Central memory CD4-positive, alpha-beta T cell (primary cell): ENCODE measurements at regions not wholly inside any gene's neighbourhood (a gene's known extent, or its start where the extent isn't known, plus 50 kb on each side); places are given as distances from the start of the nearest gene placed in this dataset.

ENCODE experiments used
- DNase-seq: peaks from one replicate; pipeline ENCODE4 v3.0.0; 2022

- DNase-seq: no peak
Observed at GRCh38 chr13:38520041-38520440, 166.8 kb upstream of the FREM2 start.

- no peak for DNase-seq
Observed at GRCh38 chr13:38527140-38527539, 159.7 kb upstream of the FREM2 start.

GRCh38 chr13:38528986-38529385 lies 157.9 kb upstream of the FREM2 start:
- DNase-seq: no peak

- no peak for DNase-seq
Observed at GRCh38 chr13:38530492-38530891, 156.4 kb upstream of the FREM2 start.

- DNase-seq: no peak
Observed at GRCh38 chr13:38535261-38535660, 151.6 kb upstream of the FREM2 start.

- no peak for DNase-seq
Observed at GRCh38 chr13:38537051-38537450, 149.8 kb upstream of the FREM2 start.

GRCh38 chr13:38538422-38538821 lies 148.5 kb upstream of the FREM2 start:
- DNase-seq: no peak

GRCh38 chr13:38539632-38540031 lies 147.2 kb upstream of the FREM2 start:
- DNase-seq: no peak

GRCh38 chr13:38542601-38543000 lies 144.3 kb upstream of the FREM2 start:
- DNase-seq: no peak

- DNase-seq: no peak
Observed at GRCh38 chr13:38543561-38543960, 143.3 kb upstream of the FREM2 start.

- no peak for DNase-seq
Observed at GRCh38 chr13:38563739-38564138, 123.1 kb upstream of the FREM2 start.

GRCh38 chr13:38564256-38565150 lies 122.4 kb upstream of the FREM2 start:
- no peak for DNase-seq

GRCh38 chr13:38566023-38566422 lies 120.9 kb upstream of the FREM2 start:
- no peak for DNase-seq

- no peak for DNase-seq
Observed at GRCh38 chr13:38566519-38566918, 120.4 kb upstream of the FREM2 start.

- DNase-seq: no peak
Observed at GRCh38 chr13:38570706-38571105, 116.2 kb upstream of the FREM2 start.

- DNase-seq: no peak
Observed at GRCh38 chr13:38575427-38575826, 111.5 kb upstream of the FREM2 start.

GRCh38 chr13:38577048-38577447 lies 109.8 kb upstream of the FREM2 start:
- DNase-seq: no peak

- DNase-seq: peak; percentile 1
Observed at GRCh38 chr13:38582133-38582532, 104.7 kb upstream of the FREM2 start.

- no peak for DNase-seq
Observed at GRCh38 chr13:38590230-38590629, 96.6 kb upstream of the FREM2 start.

GRCh38 chr13:38590796-38591507 lies 95.9 kb upstream of the FREM2 start:
- DNase-seq: no peak

GRCh38 chr13:38602266-38602665 lies 84.6 kb upstream of the FREM2 start:
- no peak for DNase-seq

GRCh38 chr13:38606699-38607535 lies 80.0 kb upstream of the FREM2 start:
- DNase-seq: no peak

GRCh38 chr13:38617936-38618335 lies 68.9 kb upstream of the FREM2 start:
- DNase-seq: no peak
